GM21529 (cell line): ENCODE measurements at regions not wholly inside any gene's neighbourhood (a gene's known extent, or its start where the extent isn't known, plus 50 kb on each side); places are given as distances from the start of the nearest gene placed in this dataset.
A peak's percentile ranks its signal among the peaks of the same experiment; 100 is the strongest.
"Not testable (repeated sequence)": the region's sequence is repeated elsewhere in the genome, so short reads cannot be mapped to it uniquely, and the experiment has no call there.

Experiments used
- ATAC-seq: cut with Tn5 transposase; IDR thresholded peaks from one replicate; pipeline ENCODE4 v1.9.1; 2021; ENCODE audit not compliant: unreplicated experiment

- ATAC-seq = no peak
Measured at GRCh38 chr21:33121715-33122475, 52.0 kb downstream of the OLIG1 start.

- ATAC-seq = no peak
Measured at GRCh38 chr21:33122507-33122906, 52.6 kb downstream of the OLIG1 start.

DNA sequence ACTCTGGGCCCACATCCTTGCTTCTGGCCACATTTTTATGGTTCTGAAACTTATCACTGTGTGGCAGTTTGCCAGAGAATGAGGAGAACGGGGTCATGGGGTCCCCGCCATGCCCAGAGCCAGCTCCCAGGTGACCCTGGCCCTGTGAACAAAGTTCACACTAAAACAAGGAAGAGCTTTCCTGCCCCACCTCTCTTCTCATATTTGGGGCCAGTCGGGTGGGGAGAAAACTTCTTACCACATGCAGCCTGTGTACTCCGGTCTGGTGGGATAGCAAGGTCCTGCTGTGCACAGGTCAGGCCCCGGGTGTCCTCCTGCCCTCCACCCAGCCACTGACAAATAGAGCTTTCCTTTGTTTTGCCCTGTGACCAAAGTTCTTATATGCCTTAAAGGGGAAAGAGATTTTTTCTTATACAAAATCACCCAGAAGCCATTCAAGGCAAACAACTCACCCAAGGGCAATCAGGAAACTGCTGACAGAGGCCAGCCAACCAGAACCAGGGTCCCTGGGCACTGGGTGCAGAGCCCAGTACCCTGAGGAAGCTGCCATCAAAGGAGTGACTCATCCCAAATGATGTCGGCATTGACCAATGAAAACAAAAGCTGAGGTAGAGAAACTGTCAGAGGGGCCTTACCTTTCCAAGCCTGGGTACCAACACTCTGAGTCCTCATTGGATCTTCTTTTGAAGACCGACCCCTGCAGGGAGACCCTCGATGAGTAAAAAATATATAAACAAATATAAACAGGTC lies 53.6 kb downstream of the OLIG1 start:
- ATAC-seq = no peak

DNA sequence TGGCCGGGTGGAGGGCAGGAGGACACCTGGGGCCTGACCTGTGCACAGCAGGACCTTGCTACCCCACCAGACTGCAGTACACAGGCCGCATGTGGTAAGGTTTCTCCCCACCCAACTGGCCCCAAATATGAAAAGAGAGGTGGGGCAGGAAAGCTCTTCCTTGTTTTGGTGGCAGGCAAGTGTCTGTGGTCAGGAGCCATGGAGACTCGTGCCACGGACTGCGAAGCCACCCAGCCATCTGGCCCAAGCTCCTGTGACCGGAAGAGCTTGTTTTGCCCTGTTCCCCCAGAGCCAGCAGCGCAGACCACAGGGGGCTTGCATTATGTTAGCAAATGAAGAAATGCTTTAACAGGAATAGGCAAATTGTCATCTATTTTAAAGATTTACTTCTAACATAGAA lies 54.9 kb downstream of the OLIG1 start:
- no peak for ATAC-seq

DNA sequence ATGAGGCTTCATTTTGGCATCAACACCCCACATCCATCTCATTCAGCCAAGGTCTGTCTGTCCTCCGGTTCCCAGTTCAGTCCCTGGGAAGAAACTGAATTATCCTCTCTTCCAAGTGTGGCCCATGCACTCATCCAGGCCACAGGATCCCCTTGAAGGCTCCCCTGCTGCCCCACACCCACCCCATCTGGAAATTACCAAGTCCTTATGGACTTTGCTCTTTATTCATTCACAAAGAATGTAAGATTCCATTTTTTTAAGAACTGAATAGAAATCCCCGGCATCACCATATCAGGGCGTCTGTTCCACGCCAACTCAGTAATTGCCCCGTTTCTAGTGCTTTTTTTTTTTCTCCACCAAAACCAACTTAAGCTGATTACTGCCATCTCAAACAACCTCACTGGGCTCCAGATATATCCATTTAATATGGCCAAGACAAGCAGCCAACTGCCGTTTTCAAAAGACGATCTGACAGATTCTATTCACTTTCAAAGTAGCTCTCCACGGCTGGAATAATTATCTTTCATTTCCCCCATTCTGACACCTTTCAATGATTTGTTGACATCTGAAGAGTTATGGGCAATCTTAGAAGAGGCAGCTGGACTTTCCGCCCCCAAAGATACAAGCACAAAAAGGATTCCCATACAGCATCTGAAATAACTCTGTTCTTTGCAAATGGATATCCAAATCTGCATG lies 55.9 kb downstream of the OLIG1 start:
- ATAC-seq = no peak

DNA sequence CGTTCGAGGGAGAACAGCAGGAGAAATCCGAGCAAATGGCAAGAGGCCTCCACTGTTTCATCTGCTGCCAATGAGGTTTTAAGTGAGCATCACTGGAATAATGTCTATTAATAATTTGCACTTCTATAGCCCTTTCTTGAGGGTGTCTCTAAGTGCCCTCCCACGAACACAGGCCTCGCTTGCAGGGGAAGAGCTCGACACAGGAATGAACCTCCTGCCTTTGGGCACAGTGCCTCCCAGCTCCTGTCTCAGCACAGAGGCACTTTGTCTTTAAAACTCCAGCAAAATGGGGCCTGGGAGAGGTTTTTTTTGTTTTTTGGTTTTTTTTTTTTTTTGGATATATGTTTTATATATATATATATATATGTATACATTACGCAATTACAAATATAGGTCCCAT lies 56.6 kb downstream of the OLIG1 start:
- no peak for ATAC-seq

GRCh38 chr21:33127154-33127867 lies 57.4 kb downstream of the OLIG1 start:
- peak; percentile 68 for ATAC-seq

GRCh38 chr21:33127868-33128242 lies 57.9 kb downstream of the OLIG1 start:
- ATAC-seq = no peak

DNA sequence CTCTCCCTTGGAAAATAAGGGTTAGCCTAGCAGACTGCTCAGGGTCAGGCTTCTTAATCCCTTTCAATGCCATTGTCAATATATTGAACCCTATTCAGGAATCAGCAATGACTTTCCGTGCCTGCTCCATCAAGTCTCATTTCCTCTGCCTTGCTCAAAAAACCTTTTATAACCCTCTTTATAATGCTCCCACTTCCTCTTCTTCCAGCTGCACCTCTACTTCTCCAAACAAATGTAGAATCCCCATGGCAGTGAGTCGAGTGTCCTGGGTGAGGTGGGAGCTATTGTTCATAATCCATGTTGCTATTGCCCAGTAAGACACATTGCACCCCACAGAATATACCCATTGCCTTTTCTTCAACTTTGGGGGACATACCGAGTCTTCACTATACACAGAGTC lies 58.6 kb downstream of the OLIG1 start:
- ATAC-seq = no peak

- no peak for ATAC-seq
Measured at GRCh38 chr21:33132054-33132453, 62.1 kb downstream of the OLIG1 start.

DNA sequence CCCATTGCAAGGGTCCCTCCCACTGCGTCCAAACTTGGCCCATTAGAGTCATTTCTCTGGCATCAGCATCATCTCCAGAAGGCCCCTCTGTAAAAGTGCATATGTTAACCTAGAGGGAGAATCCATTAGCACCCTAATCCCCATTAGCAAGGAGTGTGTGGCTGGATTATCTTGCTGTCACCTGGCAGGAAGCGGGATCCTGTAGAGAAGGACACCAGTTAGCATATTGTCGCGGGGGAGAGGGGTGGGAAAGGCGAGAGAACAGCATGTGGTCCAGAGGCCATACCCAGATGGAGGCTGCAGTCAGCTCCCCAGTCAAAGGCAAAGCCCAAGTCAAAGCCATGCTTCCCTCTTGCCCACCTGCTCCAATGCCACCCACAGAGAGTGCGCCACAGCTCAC lies 64.0 kb downstream of the OLIG1 start:
- no peak for ATAC-seq

GRCh38 chr21:33135925-33136324 lies 66.0 kb downstream of the OLIG1 start:
- ATAC-seq = no peak

DNA sequence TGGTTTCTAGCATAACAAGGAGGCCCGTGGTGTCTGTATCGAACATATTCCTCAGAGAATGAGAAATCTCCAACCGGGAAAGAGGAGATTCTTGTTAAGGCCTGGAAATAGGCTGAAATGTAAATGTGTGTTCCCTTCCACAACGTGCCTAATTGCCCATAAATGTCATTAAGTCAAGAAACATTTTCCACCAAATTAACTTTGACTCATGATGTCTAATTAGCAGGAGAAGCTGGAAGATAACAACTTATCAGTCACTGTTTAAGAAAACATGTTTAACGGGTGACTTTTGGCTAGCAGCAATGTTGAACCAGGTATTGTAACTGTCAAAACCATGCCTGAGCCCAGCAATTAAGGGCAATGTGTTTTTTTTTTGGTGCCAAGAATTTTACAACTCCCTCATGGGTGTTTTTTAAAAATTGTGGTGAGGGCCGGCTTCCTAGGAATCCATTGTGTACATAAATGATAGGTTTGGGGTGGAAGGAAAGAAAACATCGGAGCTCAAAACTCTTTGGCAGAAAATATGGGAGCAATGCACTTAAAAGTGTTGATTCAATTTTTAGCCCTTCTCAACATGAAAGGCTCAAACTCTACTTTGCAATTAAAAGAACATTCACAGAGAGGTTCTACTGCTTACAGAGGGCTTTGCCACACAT lies 67.0 kb downstream of the OLIG1 start:
- no peak for ATAC-seq

DNA sequence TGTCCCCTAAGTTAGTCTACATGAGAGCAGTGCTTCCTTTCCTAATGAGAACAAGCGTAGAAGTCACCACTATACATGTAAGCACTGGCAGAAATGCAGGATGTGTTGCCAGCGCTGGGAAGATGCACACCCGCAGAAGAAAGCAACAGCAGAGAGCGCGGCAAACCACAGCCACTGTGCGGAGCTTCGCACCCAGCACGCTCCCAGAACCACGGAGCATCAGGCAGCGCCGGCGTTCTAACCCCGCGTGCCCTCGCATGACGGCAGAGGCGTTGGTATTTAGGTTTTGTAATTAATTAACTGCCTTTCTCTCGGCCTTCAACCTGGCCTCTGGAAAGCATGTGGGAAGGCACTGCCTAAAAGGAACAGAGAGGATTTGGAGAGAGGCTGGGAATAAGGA lies 69.1 kb downstream of the OLIG1 start:
- no peak for ATAC-seq

DNA sequence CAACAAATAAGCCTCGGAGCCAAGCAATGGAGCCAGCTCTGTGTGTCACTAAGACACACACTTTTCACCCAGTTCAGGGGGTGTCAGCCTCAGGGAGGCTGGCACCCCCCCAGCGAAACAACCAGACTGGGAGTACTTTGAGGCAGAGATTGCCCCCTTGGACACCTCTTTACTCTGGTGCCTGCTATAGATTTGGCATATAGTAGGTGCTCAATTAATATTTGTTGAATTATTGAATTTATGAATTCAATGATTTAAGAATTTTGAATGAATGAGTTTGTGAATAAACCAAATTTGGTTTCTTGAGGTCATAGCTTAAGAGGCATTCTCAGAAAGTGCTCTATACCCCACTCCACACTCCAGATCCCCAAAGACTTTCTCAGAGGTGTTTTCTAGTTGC lies 70.3 kb downstream of the OLIG1 start:
- no peak for ATAC-seq

DNA sequence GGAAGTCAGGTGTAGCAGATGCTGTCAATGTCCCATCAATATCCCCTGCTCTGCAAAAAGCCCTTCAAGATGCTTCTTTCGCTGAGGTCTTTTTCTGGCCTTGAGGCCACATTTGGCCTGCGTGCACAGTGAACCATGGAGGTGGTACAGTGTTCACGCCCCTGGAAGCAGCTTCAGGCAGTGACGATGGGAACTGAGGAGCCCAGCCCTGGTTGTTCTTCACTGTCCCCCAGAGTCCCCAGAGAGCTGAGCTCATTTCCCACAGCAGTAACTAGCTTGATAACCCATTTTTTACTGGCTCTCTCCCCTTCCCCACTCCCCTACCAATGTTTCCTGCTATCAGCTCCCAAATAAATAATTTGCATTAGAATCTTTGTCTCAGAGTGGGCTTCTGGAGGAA lies 76.5 kb downstream of the OLIG1 start:
- no peak for ATAC-seq

DNA sequence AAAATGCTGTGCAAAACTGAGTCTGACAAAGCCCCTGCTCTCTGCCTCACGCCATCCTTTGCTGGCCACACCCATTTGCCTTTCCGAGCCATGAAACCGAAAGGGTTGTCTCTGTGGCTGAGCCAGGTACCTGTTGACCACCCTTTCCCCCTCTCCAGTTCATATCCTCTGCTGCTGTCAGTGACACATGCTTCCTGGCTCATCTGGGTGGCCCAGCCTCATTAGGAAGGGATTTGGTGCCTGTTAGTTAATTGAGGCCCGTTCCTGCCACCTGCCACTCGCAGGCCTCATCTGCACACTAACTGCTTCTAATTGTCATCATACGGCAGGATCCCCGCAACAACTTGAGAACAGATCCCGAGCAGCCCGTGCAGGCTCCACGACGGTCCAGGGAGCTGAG lies 79.2 kb downstream of the OLIG1 start:
- ATAC-seq = no peak

GRCh38 chr21:33150968-33151367 lies 78.8 kb upstream of the IFNAR2 start:
- ATAC-seq = not testable (repeated sequence)

DNA sequence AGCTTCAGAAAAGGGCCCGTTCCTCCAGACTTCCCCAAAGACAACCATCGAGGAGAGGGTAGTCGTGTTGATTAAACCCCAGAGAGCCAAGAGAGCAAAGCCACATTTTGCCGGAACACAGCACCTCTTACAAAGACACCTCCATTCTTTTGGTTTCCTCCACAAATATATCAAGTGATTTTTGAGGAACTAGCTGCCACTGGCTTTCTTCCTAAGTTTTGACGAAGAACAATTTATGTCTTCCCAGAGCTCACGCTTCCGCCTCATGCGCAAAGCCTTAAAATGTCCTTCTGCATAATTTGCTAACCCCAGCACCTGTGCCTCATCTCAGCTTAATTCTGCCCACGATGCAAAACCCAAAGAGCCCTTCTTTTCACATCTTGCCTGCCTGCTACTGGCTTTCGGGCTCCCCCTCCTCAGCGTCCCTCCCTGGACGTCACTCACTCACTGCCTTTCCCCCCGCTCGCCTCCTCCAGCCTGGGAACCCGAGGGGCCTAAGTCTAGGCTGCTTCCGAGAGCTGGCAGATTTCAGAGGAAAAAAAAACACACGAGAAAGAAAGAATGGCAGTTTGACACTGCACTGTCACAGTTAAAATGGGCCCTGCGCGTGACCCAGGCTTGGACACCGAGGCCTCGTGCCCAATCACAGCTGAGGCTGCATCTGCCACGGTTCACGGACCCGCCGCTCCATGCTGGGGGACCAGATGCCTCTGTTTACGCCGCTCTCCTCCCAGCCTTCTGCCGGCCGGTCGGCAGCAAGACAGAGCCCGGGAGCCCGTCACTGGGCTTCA lies 77.6 kb upstream of the IFNAR2 start:
- no peak for ATAC-seq

DNA sequence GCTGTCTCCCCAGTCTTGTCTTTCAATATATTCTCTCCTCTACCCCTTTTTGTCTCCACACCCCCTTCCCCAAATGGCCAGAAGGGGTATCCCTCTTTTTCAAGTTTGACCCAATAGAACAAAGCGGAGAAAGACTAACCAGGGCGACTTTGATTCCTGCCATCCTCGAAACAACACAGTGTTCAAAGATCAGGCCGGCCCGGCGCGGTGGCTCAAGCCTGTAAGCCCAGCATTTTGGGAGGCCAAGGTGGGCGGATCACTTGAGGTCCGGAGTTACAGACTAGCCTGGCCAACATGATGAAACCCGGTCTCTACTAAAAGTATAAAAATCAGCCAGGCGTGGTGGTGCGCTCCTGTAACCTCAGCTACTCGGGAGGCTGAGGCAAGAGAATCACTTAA lies 77.0 kb upstream of the IFNAR2 start:
- ATAC-seq = no peak
